ENCODE measurements at regions not wholly inside any gene's neighbourhood (a gene's known extent, or its start where the extent isn't known, plus 50 kb on each side); places are given as distances from the start of the nearest gene placed in this dataset.

DNA sequence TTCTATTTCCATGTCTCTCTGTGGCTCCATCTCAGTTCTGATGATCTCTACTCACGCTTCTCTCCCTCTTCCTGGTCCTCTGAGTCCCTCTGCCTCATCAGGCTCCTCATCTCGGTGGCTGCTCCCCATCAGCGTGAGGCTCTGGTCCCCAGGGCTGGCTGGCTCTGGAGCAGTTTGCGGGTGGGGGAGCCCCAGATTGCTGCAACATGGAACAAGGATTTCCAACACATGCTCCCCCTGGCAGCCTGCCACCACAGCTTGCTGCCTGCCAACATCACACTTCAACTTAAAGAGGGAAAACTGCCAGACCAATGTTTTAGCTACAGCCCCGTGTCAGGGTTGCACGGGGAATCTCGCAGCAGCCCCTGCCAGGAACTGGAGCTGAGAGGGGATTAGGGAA lies 77.2 kb upstream of the NEK6 start:
- peak; percentile 87 for DNase-seq

DNA sequence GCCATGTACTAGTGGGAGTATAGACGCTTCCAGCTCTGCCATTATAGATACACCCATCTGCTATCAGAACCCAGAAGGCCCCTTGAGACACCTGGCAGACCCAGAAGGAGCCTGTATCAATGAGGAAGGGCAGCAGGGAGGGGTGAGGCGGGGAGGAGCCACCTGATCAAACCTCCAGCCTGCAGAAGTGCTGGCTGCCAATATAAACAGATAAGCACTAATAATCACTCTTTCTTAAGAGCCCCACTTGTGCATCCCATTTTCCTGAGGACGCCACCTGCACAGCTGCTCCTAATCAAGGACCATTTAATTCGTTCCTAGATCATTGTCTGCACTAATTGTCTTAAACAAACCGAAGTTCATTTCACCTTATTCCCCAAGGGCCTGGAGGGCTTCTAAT lies 75.0 kb upstream of the NEK6 start:
- peak; percentile 99 for DNase-seq

DNA sequence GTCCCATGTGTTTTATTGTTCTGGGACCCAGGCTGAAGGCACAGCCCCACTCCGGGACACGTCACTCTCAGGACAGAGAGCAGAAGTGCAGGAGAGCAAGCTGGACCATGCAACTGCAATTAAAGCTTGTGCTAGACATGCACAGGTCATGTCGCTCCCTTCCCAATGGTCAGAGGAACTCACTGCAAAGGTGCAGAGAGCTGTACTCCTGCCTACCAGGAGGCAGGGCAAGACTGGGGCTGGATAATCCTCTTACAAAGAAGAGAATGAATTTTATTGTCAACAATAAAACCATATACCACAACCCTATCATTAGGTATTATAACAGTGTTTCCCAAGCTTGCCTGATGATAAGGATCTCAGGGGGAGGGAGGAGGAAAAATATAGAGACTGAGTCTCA lies 74.0 kb upstream of the NEK6 start:
- DNase-seq, result peak; percentile 96

DNA sequence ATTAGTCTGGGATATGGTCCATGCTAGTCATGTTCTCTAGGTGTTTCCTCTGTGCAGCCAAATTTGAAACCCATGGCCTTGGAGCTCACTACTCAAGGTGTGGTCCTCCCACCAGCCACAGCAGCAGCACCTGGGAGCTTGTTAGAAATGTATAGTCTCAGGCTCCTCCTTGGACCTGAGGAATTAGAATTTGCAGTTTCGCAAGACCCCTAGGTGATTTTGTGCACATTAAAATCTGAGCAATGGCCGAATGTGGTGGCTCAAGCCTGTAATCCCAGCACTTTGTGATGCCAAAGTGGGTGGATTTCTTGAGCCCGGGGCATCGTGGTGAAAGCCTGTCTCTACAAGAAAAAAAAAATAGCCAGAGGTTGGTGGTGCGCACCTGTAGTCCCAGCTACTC lies 72.3 kb upstream of the NEK6 start:
- DNase-seq, result no peak

DNA sequence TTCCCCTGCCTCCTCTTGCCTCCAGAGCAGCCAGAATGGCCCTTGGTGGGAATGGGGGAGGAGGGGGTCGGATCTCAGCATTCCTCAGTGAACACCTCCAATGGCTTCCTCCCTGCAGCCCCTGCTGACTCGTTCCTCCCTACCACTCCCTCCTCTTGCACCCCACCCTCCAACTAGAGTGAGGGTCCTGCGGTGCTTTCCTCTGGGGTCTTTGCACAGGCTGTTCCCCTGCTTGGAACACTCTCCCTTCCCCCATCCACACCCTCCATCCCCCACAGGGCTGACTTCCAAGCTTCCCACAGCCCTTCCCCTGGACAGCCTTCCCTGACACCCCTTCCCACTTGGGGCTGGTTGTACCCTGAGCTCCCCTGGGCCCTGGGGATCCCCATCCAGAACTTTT lies 70.4 kb upstream of the NEK6 start:
- no peak for DNase-seq

DNA sequence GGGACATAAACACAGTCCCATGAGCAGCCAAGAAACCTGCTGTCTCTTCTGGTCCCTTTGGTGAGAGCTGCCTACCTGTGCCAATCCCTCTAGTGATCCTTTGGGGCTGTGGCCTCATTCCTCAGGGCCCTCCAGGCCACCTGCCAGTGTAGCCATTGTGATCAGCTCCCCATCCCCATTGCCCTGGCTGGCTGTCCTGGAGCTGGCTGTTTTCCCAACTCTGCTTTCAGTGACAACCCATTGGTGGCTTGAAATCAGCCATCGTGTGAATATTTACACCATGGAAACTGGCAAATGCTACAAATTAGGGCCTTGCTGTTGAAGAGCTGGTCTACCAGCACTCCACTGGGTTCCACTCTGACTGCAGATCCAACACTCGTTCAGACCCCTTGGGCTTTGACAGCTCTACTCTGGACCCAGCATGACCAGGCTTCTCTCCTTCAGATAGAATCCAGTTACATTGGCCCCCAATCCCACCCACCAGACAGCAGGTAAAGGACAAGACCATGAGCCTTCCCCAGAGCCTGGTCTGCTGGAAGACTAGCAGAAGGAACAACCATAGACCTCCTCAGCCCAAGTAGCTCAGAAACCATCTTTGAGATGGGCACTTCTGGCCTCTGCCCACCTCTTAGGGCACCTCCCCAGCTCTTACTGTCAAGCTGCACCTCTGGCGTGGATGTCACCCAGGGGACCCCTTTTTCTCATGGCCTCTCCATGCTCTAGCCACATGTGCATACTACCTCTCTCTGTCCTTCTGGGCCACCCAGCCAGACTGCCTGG lies 69.2 kb upstream of the NEK6 start:
- DNase-seq, result no peak

DNA sequence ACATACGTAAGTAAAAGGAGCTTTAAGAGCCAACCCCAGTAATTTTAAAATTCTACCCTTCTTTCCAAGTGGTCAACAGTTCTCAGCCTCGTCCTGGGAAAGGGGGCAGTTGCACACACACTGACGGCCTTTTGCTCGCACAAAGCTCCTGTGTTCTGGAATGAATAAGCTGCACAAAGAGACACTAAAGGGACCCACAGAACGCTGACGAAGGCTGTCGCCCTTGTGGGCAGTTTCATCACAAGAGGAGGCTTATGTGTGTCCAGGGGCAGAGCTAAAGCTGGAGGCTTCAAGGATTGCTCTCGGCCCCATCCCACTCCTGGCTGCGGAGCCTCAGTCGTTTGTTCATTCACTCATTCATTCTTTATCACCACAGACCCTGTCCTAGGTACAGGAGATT lies 67.0 kb upstream of the NEK6 start:
- DNase-seq, result no peak

DNA sequence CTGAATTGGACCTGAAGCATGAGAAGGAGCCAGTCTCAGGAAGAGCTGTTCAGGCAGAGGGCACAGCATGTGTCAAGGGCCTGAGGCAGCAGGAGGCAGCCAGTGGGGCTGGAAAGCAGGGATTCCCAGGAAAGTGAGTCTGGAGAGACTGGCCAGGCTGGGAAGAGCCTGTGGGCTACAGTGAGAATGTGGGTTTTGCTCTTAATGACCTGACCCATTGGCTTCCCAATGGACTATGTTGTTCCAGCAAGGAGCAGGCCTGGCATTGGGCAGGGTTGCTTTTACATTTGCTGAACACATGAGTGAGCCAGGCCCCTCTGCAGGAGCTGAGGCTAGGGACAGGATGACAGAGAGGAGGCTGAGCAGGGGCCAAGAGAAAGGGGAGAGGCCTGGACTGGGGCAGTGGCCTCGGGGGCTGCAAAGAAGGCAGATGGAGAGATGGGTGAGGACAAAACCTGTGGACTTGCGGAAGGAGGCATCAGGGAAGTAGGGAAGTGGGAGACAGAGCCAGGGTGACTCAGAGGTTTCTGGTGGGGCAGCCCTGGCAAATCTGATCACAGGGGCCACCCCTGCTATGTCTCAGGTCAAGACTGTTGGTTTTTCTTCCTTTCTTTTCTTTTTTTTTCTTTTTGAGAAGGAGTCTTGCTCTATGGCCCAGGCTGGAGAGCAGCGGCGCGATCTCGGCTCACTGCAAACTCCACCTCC lies 65.9 kb upstream of the NEK6 start:
- no peak for DNase-seq

DNA sequence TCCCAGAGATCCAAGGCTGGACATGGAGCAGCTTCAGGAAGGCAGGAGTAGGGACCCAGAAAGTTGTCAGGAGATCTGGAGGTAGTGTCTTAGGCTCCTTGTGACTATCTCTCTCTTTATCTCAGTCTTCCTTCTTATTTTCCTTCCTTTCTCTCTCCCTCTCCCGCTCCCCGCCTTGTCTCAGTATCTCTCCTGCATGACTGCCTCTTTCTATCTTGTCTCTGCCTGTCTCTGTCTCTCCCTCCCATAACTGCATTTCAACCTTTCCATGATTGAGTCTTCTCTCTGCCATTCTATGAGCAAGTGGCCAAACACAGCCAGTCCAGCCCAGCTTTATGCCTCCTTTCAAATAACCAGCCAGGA lies 61.0 kb upstream of the NEK6 start:
- no peak for DNase-seq

DNA sequence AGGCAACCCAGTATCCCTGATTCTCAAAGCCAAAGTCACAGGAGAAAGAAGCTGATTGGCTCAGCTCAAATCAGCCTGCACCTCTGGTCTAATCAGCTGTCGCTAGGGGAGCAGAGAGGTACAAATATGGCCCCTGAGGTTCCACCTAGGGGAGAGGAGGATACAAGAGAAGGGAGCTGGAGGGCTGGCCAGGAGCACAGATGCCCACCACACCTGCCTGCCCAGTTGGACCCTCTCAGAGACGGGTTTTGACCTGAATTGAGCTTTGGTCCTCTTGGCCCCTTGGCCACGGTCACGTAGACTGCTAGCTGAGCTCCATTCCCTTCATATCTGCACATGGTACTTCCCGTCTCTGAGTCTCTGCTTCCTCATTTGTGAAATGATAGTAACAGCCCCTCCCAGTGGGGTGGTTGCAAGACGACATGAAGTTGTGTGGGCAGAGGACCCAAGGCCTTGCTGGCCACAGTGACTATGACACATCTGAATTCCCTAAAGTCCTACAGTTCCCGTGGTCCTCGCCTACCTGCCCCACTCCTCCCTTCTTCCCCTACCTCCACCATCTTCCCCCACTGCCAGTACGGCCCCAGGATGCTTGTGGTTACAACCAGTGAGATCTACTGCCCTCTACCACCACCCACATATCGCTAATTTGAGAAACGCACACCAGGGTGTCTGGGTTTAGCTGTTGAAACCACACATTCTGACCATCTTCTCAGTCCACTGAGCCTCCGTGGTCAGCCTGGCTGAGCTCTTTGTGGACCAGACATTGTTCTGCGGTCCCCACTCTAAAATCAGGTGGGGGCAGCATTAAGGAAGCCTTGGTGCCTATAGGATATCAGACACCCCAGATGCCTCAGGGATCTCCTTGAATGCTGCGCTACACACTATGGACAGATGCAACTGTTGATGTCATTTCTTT lies 60.3 kb upstream of the NEK6 start:
- no peak for DNase-seq

DNA sequence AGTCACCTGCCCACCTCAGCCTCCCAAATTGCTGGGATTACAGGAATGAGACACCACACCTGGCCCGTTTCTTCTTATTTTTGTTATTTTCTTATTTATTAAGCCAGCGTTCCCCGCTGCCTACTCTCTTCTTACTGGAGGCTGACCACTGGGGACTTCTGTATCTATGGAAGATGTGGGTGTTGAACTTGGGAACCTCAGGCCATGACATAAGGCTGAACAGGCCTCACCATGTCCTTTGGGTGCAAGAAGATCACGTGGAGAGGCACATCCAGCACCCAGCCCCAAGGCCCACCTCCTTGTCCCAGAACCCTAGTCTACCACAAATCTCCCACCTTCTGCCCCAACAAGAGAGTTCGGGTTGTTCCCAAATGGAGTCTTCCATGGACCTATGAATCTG lies 59.4 kb upstream of the NEK6 start:
- DNase-seq, result no peak

DNA sequence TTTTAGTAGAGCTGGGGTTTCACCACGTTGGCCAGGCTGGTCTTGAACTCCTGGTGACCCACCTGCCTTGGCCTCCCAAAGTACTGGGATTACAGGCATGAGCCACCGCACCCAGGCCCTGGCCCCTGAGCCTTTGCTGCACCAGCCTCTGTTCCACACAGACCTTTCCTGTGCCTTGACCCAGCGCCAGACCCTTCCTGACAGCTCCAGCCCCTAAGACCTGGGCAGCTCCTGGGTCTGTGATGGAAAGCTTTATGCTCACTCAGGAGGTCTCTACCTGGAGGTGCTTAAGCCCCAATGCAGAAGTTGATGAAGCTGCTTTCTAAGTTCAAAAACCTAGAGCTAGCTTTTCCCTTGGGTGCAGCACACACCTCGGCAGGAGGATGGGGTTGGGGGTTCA lies 58.8 kb upstream of the NEK6 start:
- DNase-seq, result no peak

DNA sequence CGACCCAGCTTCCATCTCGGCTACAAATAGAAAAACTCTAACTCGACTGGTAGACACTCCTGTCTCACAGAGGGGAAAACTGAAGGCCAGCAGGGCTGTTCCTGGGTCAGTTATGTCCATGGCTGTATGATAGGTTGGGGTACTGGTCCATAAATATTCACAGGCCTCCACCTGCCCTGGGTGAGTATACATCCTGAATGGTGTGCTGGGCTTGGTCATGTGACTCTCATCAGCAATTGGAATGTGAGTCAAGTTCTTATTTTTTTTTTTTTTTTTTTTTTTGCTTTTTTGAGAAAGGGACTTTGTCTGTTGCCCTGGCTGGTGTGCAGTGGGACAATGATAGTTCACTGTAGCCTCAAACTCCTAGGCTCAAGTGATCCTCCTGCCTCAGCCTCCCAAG lies 58.3 kb upstream of the NEK6 start:
- no peak for DNase-seq

DNA sequence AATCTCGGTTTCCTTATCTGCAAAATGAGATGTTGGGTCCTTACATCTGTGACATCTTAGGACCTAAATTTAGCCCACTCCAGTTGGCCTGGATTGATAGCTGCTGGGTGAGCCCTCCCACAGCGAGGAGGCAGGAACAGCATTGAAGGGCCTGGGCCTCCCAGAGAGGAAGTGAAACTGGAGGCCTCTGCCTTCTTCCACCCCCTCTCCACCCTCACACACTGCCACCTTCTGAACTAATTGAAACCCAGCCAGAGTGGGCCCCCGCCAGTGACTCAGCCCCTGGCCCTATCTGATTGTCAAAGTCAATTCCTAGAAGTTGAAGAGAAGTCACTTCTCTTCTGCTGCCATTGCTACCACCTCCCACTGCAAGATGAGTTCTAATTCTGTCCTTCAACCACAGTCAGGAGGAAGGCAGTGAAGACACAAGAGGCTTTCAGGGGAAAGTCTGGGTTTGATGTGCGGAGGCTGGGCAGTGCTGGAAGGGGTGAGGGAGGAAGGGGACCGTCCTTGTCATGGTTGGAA lies 55.2 kb upstream of the NEK6 start:
- no peak for DNase-seq

DNA sequence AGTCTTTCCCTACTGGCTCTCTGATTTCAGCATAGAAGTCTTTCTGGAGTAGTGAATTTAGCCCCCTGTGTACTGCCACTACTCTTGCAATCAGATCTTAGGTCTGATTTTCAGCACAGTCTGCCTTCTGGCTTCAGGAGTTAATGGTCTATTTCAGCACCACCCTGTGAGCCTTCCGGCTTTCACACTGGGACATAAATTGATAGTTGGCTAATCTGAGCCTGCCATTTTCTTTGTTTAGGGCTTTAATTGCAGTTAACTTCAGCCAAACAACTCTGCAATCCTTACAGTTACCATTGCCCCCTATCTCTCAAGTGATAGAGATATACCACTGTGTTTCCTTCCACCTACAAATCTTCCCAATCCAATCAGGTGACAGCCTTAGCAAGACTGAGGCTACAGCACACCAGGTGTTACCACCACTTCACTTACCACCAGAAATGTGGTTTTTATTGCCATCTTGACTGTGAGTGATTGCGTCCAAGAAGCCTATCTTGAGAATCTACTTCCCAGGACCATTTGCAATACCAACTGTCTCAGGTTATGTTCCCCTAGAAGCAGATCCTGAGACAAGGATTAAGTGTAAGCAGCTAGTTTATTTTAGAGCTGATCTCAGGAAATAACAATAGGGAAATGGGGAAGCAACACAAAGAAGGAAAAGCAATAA lies 51.9 kb upstream of the NEK6 start:
- DNase-seq, result peak; percentile 94

DNA sequence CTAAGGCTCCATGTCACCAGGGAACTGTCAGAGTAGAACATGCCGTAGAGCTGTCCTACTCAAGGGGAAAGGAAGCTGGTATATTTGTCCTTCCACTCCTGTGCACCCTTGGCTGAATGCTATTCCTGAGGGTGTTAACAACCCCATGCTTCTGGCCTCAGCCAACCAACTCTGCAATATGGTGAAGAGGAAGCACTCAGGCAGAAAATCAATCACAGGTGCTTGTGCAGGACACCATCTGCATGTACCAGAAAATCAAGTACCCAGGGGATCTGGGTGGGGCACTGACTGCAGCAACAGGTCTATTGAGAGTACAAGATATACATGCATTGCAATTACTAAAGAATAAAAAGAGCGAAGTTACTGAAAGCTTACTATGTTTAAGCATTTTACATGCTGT lies 51.4 kb upstream of the NEK6 start:
- peak; percentile 97 for DNase-seq
